ENCODE measurements at regions not wholly inside any gene's neighbourhood (a gene's known extent, or its start where the extent isn't known, plus 50 kb on each side); places are given as distances from the start of the nearest gene placed in this dataset.

DNA sequence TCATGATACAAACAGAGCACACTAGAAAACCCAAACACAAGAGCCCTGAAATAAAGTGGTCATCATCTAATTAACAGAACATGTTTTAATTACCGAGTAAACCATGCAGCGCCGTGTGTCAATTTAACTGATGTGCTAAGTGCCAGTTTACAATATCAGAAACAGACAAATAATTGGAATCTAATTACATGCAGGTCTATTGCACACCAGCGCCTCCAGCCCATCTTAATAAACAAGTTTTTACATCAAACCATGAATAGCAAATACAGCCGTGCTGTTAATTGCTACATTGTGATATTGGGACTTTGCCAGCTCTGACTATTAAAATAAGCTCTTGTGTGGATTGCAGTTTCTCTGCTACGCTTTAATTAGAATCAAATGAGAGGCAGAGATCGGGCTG lies 510.2 kb upstream of the MDFIC2 start:
- Mint-ChIP-seq H3K27ac (ENCODE audit: unreplicated experiment) (no peak overlapping the region), H3K27me3 (ENCODE audit: unreplicated experiment) (peaks cover 1% of the 10 kb centered on the region), H3K36me3 (ENCODE audit: low read depth, unreplicated experiment) (no peaks in the 10 kb centered on the region), H3K4me1 (ENCODE audit: unreplicated experiment) (no peaks in the 10 kb centered on the region), H3K4me3 (ENCODE audit: unreplicated experiment) (no peak overlapping the region), H3K9me3 (ENCODE audit: unreplicated experiment) (no peaks in the 10 kb centered on the region)
- DNase-seq (ENCODE audit: low spot score), result no peak
- TF ChIP-seq, protein P1, sequence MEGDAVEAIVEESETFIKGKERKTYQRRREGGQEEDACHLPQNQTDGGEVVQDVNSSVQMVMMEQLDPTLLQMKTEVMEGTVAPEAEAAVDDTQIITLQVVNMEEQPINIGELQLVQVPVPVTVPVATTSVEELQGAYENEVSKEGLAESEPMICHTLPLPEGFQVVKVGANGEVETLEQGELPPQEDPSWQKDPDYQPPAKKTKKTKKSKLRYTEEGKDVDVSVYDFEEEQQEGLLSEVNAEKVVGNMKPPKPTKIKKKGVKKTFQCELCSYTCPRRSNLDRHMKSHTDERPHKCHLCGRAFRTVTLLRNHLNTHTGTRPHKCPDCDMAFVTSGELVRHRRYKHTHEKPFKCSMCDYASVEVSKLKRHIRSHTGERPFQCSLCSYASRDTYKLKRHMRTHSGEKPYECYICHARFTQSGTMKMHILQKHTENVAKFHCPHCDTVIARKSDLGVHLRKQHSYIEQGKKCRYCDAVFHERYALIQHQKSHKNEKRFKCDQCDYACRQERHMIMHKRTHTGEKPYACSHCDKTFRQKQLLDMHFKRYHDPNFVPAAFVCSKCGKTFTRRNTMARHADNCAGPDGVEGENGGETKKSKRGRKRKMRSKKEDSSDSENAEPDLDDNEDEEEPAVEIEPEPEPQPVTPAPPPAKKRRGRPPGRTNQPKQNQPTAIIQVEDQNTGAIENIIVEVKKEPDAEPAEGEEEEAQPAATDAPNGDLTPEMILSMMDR (IDR thresholded peaks at IDR 0.05; ENCODE audit: unreplicated experiment), result no peak

DNA sequence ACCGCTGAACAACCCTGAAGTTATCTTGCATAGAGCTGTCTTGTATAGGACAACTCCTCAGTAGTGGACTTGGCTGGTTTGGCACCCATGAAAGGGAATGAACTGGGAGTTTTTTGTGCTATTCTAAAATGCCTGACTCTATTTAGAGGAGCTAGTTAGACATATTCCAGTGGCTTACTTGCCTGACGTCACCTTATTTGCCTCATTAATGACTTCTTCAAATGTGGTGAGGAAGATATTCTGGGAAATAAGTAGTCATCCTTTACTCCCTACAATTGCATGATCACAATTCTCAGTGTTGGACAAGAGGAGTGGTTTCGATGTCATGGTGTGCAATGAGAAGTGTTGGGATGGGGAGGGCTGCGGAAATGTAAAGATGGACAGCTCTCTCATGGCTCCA lies 509.2 kb upstream of the MDFIC2 start:
- no peak for DNase-seq (ENCODE audit: low spot score)
- Mint-ChIP-seq H3K4me3 (ENCODE audit: unreplicated experiment) (no peak overlapping the region), H3K27me3 (ENCODE audit: unreplicated experiment) (peaks cover 1% of the 10 kb centered on the region), H3K9me3 (ENCODE audit: unreplicated experiment) (peaks cover 2% of the 10 kb centered on the region), H3K36me3 (ENCODE audit: low read depth, unreplicated experiment) (no peaks in the 10 kb centered on the region), H3K4me1 (ENCODE audit: unreplicated experiment) (no peaks in the 10 kb centered on the region), H3K27ac (ENCODE audit: unreplicated experiment) (no peak overlapping the region)
- TF ChIP-seq, protein P1 (IDR thresholded peaks at IDR 0.05; ENCODE audit: unreplicated experiment), result no peak

DNA sequence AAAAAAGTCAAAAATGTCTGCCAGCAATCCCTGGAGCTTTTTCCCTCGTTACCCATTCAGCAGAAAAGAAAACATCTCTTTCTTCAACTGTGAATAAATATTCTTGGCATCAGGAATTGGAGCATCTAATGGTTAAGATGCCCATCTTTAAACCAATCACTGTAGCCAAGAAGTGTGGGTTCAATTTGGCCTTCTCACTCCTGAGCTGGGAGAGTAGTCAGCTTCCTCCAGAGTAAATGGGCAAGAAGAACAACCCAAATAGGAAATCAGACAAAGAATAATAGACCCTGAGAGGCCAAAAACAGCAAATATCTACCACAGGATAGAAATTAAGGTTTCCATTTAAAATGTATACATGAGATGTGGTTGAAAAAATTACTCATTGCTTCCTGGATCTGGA lies 508.0 kb upstream of the MDFIC2 start:
- no peak overlapping the region for H3K27ac Mint-ChIP-seq (ENCODE audit: unreplicated experiment)
- TF ChIP-seq, protein P1 (IDR thresholded peaks at IDR 0.05; ENCODE audit: unreplicated experiment), result no peak
- DNase-seq (ENCODE audit: low spot score), result no peak
- H3K9me3 Mint-ChIP-seq (ENCODE audit: unreplicated experiment), result peaks cover 4% of the 10 kb centered on the region
- H3K4me3 Mint-ChIP-seq (ENCODE audit: unreplicated experiment), result no peak overlapping the region
- no peaks in the 10 kb centered on the region for H3K4me1 Mint-ChIP-seq (ENCODE audit: unreplicated experiment)
- H3K27me3 Mint-ChIP-seq (ENCODE audit: unreplicated experiment), result peaks cover 1% of the 10 kb centered on the region
- no peaks in the 10 kb centered on the region for H3K36me3 Mint-ChIP-seq (ENCODE audit: low read depth, unreplicated experiment)

DNA sequence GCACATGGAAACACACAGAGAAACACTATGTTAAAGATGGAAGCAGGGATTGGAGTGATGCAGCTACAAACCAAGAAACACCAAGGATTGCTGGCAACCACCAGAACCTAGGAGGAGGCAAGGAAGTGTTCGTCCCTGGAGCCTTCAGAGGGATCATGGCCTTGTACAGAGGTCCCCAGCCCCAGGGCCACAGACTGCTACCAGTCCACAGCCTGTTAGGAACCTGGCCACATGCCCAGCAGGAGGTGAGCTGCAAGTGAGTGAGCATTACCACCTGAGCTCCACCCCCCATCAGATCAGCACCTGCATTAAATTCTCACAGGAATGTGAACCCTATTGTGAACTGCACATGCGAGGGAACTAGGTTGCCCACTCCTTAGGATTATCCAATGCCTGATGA lies 505.7 kb upstream of the MDFIC2 start:
- DNase-seq (ENCODE audit: low spot score), result no peak
- H3K27ac Mint-ChIP-seq (ENCODE audit: unreplicated experiment), result no peak overlapping the region
- peaks cover 1% of the 10 kb centered on the region for H3K27me3 Mint-ChIP-seq (ENCODE audit: unreplicated experiment)
- H3K4me3 Mint-ChIP-seq (ENCODE audit: unreplicated experiment), result no peak overlapping the region
- TF ChIP-seq, protein P1 (IDR thresholded peaks at IDR 0.05; ENCODE audit: unreplicated experiment), result no peak
- no peaks in the 10 kb centered on the region for H3K36me3 Mint-ChIP-seq (ENCODE audit: low read depth, unreplicated experiment)
- peaks cover 4% of the 10 kb centered on the region for H3K4me1 Mint-ChIP-seq (ENCODE audit: unreplicated experiment)
- peaks cover 4% of the 10 kb centered on the region for H3K9me3 Mint-ChIP-seq (ENCODE audit: unreplicated experiment)

DNA sequence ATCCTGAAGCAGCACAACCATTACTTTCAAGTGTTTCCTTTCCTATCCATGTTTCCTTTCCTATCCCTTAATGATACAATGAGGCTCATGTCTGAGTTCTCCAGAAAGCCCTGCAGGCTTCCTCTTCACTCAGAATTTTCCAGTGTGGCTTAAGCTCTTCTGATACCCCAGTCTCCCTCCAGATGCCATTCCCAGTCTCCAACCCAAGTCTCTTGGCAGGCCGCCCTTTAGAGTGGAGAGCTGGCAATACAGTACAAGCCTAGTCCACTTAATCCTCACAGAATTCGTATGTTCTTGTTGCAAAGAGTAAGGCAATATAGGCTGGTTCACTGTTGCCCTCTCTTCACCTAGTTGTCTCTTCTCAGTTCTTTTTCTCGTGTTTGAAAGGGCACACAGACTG lies 503.9 kb upstream of the MDFIC2 start:
- Mint-ChIP-seq H3K27ac (ENCODE audit: unreplicated experiment) (no peak overlapping the region), H3K36me3 (ENCODE audit: low read depth, unreplicated experiment) (no peaks in the 10 kb centered on the region), H3K4me1 (ENCODE audit: unreplicated experiment) (peaks cover 4% of the 10 kb centered on the region), H3K27me3 (ENCODE audit: unreplicated experiment) (peaks cover 5% of the 10 kb centered on the region), H3K9me3 (ENCODE audit: unreplicated experiment) (peaks cover 4% of the 10 kb centered on the region), H3K4me3 (ENCODE audit: unreplicated experiment) (no peak overlapping the region)
- TF ChIP-seq, protein P1 (IDR thresholded peaks at IDR 0.05; ENCODE audit: unreplicated experiment), result no peak
- no peak for DNase-seq (ENCODE audit: low spot score)

All from endothelial cell (in vitro differentiated cells).